Naive thymus-derived CD4-positive, alpha-beta T cell (primary cell): ENCODE measurements at regions not wholly inside any gene's neighbourhood (a gene's known extent, or its start where the extent isn't known, plus 50 kb on each side); places are given as distances from the start of the nearest gene placed in this dataset.

Source experiments
- ATAC-seq: fragments of 150-1000 bp; cut with Tn5 transposase; 2 replicates; pipeline ENCODE4 v1.10.0; 2021; ENCODE audit warnings: mild to moderate bottlenecking, moderate library complexity
- CTCF ChIA-PET: fragments of 350-600 bp; sonication (Branson Sonifier 250); formaldehyde crosslinking; loops from one replicate; lab custom pipeline; 2021; ENCODE audit warnings: antibody characterized with exemption; lab: Charles Lee
- POLR2A ChIA-PET: fragments of 350-600 bp; sonication (Branson Sonifier 250); formaldehyde crosslinking; loops from one replicate; lab custom pipeline; 2021; ENCODE audit warnings: antibody characterized with exemption, inconsistent platforms; lab: Charles Lee
- DNase-seq, 9 donors: peaks; one replicate each; pipeline versions ENCODE4 v3.0.0 to v3.0.0-alpha.2; 2020 to 2022; ENCODE audit warnings: mixed read lengths in 1 of 9
- H3K27ac ChIP-seq: one replicate; pipeline ENCODE4 v1.7.0; 2013; ENCODE audit warnings: mild to moderate bottlenecking, low read depth, low read length, moderate library complexity
- H3K27me3 ChIP-seq, 2 donors: one replicate each; pipeline ENCODE4 v1.7.0; 2013; ENCODE audit warnings: low read length in 2 of 2, mild to moderate bottlenecking in 2 of 2, moderate library complexity in 2 of 2; ENCODE audit not compliant: control insufficient read depth in 2 of 2, insufficient read depth in 2 of 2
- H3K36me3 ChIP-seq, 3 experiments: 1 replicate in 2 of 3; 2 replicates in 1 of 3; pipeline ENCODE4 v1.7.0; 2013; ENCODE audit warnings: low read length in 3 of 3, mild to moderate bottlenecking in 3 of 3, moderate library complexity in 1 of 3; ENCODE audit not compliant: insufficient read depth in 3 of 3, control insufficient read depth in 2 of 3
- H3K4me1 ChIP-seq, 2 donors: one replicate each; pipeline ENCODE4 v1.7.0; 2013; ENCODE audit warnings: low read length in 2 of 2, mild to moderate bottlenecking in 2 of 2, moderate library complexity in 1 of 2; ENCODE audit not compliant: control insufficient read depth in 2 of 2, insufficient read depth in 2 of 2
- H3K4me3 ChIP-seq: 2 replicates; pipeline ENCODE4 v1.7.0; 2013; ENCODE audit warnings: mild to moderate bottlenecking, low read length
- H3K9me3 ChIP-seq, 3 experiments: 1 replicate in 2 of 3; 2 replicates in 1 of 3; pipeline ENCODE4 v1.7.0; 2013; ENCODE audit warnings: low read length in 3 of 3; ENCODE audit not compliant: control insufficient read depth in 2 of 3
- H3K27ac Mint-ChIP-seq, 9 donors: one replicate each; pipeline ENCODE4 v1.8.0; 2020 to 2022; ENCODE audit warnings: mixed read lengths in 9 of 9, mild to moderate bottlenecking in 8 of 9, moderate library complexity in 5 of 9, inconsistent platforms in 2 of 9
- H3K27me3 Mint-ChIP-seq, 5 donors: one replicate each; pipeline ENCODE4 v1.8.0; 2021 to 2022; ENCODE audit warnings: mixed read lengths in 5 of 5, mild to moderate bottlenecking in 1 of 5
- H3K36me3 Mint-ChIP-seq, 5 donors: one replicate each; pipeline ENCODE4 v1.8.0; 2020 to 2022; ENCODE audit warnings: mixed read lengths in 5 of 5, mild to moderate bottlenecking in 3 of 5, inconsistent platforms in 1 of 5
- H3K4me1 Mint-ChIP-seq, 7 donors: one replicate each; pipeline ENCODE4 v1.8.0; 2020 to 2022; ENCODE audit warnings: mixed read lengths in 7 of 7, mild to moderate bottlenecking in 3 of 7, inconsistent platforms in 1 of 7
- H3K4me3 Mint-ChIP-seq, 10 donors: one replicate each; pipeline ENCODE4 v1.8.0; 2020 to 2022; ENCODE audit warnings: mild to moderate bottlenecking in 10 of 10, mixed read lengths in 10 of 10, moderate library complexity in 6 of 10, inconsistent platforms in 2 of 10
- H3K9me3 Mint-ChIP-seq, 11 donors: one replicate each; pipeline ENCODE4 v1.8.0; 2020 to 2022; ENCODE audit warnings: mixed read lengths in 11 of 11, mild to moderate bottlenecking in 4 of 11, inconsistent platforms in 1 of 11, moderate library complexity in 1 of 11
- intact Hi-C, 2 donors: fragments of 100-400 bp; cut with micrococcal nuclease; formaldehyde crosslinking; loops; one replicate each; pipeline ENCODE4 v1.15.1; 2023

GRCh38 chr7:46864716-46865115 lies 717.2 kb downstream of the TNS3 start:
- no peak overlapping the region for H3K4me3 Mint-ChIP-seq

GRCh38 chr7:46859963-46860475 lies 721.9 kb downstream of the TNS3 start:
- Histone ChIP-seq H3K4me3 (no peak overlapping the region), H3K4me1 (no peaks in the 10 kb centered on the region), H3K36me3 (no peaks in the 10 kb centered on the region), H3K27ac (no peak overlapping the region), H3K27me3 (no peaks in the 10 kb centered on the region), H3K9me3 (peaks cover 0 to 9% (median 0%) of the 10 kb centered on the region in 3 experiments)
- no peak for ATAC-seq
- Mint-ChIP-seq H3K27ac (no peak overlapping the region), H3K4me1 (peaks cover 0 to 4% (median 0%) of the 10 kb centered on the region in 7 donors), H3K27me3 (peaks cover 0 to 6% (median 0%) of the 10 kb centered on the region in 5 donors), H3K36me3 (no peaks in the 10 kb centered on the region), H3K9me3 (peaks cover 0 to 19% (median 12%) of the 10 kb centered on the region in 11 donors), H3K4me3 (no peak overlapping the region)
- POLR2A ChIA-PET, result no interaction called here
- no peak for DNase-seq
- intact Hi-C loops, result loop anchor here in 1 of 2 donors (10.0 kb wide), 1 partner anchor 945 kb away; no protein-coding TSS in a partner anchor
- CTCF ChIA-PET, result no interaction called here

More at GRCh38 chr7:46864716-46865115, 717.2 kb downstream of the TNS3 start:
- H3K9me3 Mint-ChIP-seq, result peaks cover 0 to 19% (median 14%) of the 10 kb centered on the region in 11 donors
- H3K27me3 ChIP-seq, result no peaks in the 10 kb centered on the region
- H3K9me3 ChIP-seq, result peaks cover 0 to 9% (median 0%) of the 10 kb centered on the region in 3 experiments
- CTCF ChIA-PET, result no interaction called here
- no peak overlapping the region for H3K27ac Mint-ChIP-seq
- no peaks in the 10 kb centered on the region for H3K36me3 ChIP-seq
- POLR2A ChIA-PET, result no interaction called here
- no peak overlapping the region for H3K4me3 ChIP-seq
- no peaks in the 10 kb centered on the region for H3K4me1 ChIP-seq
- ATAC-seq (no peak), DNase-seq (no peak)
- H3K36me3 Mint-ChIP-seq, result no peaks in the 10 kb centered on the region
- no peak overlapping the region for H3K27ac ChIP-seq
- H3K27me3 Mint-ChIP-seq, result peaks cover 0 to 6% (median 0%) of the 10 kb centered on the region in 5 donors
- H3K4me1 Mint-ChIP-seq, result peaks cover 0 to 4% (median 0%) of the 10 kb centered on the region in 7 donors
- intact Hi-C loops, result no loop called here

- ChIA-PET CTCF (no interaction called here), POLR2A (no interaction called here)
- Histone ChIP-seq H3K27me3 (no peaks in the 10 kb centered on the region), H3K4me1 (no peaks in the 10 kb centered on the region), H3K9me3 (no peaks in the 10 kb centered on the region), H3K36me3 (no peaks in the 10 kb centered on the region), H3K4me3 (no peak overlapping the region), H3K27ac (no peak overlapping the region)
- H3K27ac Mint-ChIP-seq, result no peak overlapping the region
- H3K4me3 Mint-ChIP-seq, result no peak overlapping the region
- no peak for DNase-seq
- no peaks in the 10 kb centered on the region for H3K4me1 Mint-ChIP-seq
- H3K9me3 Mint-ChIP-seq, result peaks cover 0 to 15% (median 6%) of the 10 kb centered on the region in 11 donors
- no peaks in the 10 kb centered on the region for H3K36me3 Mint-ChIP-seq
- no peak for ATAC-seq
- intact Hi-C loops, result loop anchor here in 1 of 2 donors (10.0 kb wide), 1 partner anchor 941 kb away; no protein-coding TSS in a partner anchor
- peaks cover 0 to 6% (median 0%) of the 10 kb centered on the region in 5 donors for H3K27me3 Mint-ChIP-seq
Observed at GRCh38 chr7:46855851-46856250, 726.1 kb downstream of the TNS3 start.

GRCh38 chr7:46854958-46855473 lies 726.9 kb downstream of the TNS3 start:
- H3K27ac Mint-ChIP-seq, result no peak overlapping the region
- Histone ChIP-seq H3K27me3 (no peaks in the 10 kb centered on the region), H3K4me3 (no peak overlapping the region), H3K36me3 (no peaks in the 10 kb centered on the region), H3K27ac (no peak overlapping the region), H3K9me3 (no peaks in the 10 kb centered on the region), H3K4me1 (no peaks in the 10 kb centered on the region)
- ATAC-seq (no peak), DNase-seq (no peak)
- POLR2A ChIA-PET, result no interaction called here
- no peaks in the 10 kb centered on the region for H3K4me1 Mint-ChIP-seq
- no peaks in the 10 kb centered on the region for H3K36me3 Mint-ChIP-seq
- no peak overlapping the region for H3K4me3 Mint-ChIP-seq
- CTCF ChIA-PET, result no interaction called here
- intact Hi-C loops, result loop anchor here in 1 of 2 donors (10.0 kb wide), 1 partner anchor 940 kb away; no protein-coding TSS in a partner anchor
- H3K27me3 Mint-ChIP-seq, result peaks cover 0 to under 1% (median 0%) of the 10 kb centered on the region in 5 donors
- H3K9me3 Mint-ChIP-seq, result peaks cover 0 to 15% (median 2%) of the 10 kb centered on the region in 11 donors

GRCh38 chr7:46853451-46853850 lies 728.5 kb downstream of the TNS3 start:
- CTCF ChIA-PET, result no interaction called here
- Mint-ChIP-seq H3K4me3 (no peak overlapping the region), H3K36me3 (no peaks in the 10 kb centered on the region), H3K9me3 (peaks cover 0 to 9% (median 2%) of the 10 kb centered on the region in 11 donors), H3K27me3 (no peaks in the 10 kb centered on the region), H3K4me1 (no peaks in the 10 kb centered on the region), H3K27ac (no peak overlapping the region)
- Histone ChIP-seq H3K4me3 (no peak overlapping the region), H3K36me3 (no peaks in the 10 kb centered on the region), H3K27ac (no peak overlapping the region), H3K4me1 (no peaks in the 10 kb centered on the region), H3K9me3 (no peaks in the 10 kb centered on the region), H3K27me3 (no peaks in the 10 kb centered on the region)
- DNase-seq, result no peak
- ATAC-seq, result no peak
- intact Hi-C loops, result loop anchor here in 1 of 2 donors (10.0 kb wide), 1 partner anchor 939 kb away; no protein-coding TSS in a partner anchor
- POLR2A ChIA-PET, result no interaction called here

- ChIA-PET POLR2A (no interaction called here), CTCF (no interaction called here)
- H3K4me1 Mint-ChIP-seq, result no peaks in the 10 kb centered on the region
- H3K27me3 Mint-ChIP-seq, result no peaks in the 10 kb centered on the region
- no peak overlapping the region for H3K4me3 ChIP-seq
- no peaks in the 10 kb centered on the region for H3K36me3 ChIP-seq
- no peak overlapping the region for H3K4me3 Mint-ChIP-seq
- no peaks in the 10 kb centered on the region for H3K27me3 ChIP-seq
- no peaks in the 10 kb centered on the region for H3K36me3 Mint-ChIP-seq
- no peaks in the 10 kb centered on the region for H3K4me1 ChIP-seq
- intact Hi-C loops, result loop anchor here in 1 of 2 donors (10.0 kb wide), 1 partner anchor 938 kb away; no protein-coding TSS in a partner anchor
- H3K9me3 Mint-ChIP-seq, result peaks cover 0 to 8% (median 2%) of the 10 kb centered on the region in 11 donors
- H3K9me3 ChIP-seq, result no peaks in the 10 kb centered on the region
- ATAC-seq (no peak), DNase-seq (no peak)
- no peak overlapping the region for H3K27ac ChIP-seq
- H3K27ac Mint-ChIP-seq, result no peak overlapping the region
Observed at GRCh38 chr7:46852795-46853194, 729.1 kb downstream of the TNS3 start.
